CD14-positive monocyte (primary cell): ENCODE measurements at regions not wholly inside any gene's neighbourhood (a gene's known extent, or its start where the extent isn't known, plus 50 kb on each side); places are given as distances from the start of the nearest gene placed in this dataset.

Source experiments
- DNase-seq, 3 donors: peaks; one replicate each; pipeline ENCODE4 v3.0.0-alpha.2; 2011 to 2022
- H2AFZ ChIP-seq: 2 replicates; pipeline ENCODE4 v1.6.0; 2012; ENCODE audit warnings: mild to moderate bottlenecking, low read depth, low read length, inconsistent platforms; ENCODE audit not compliant: insufficient read depth, poor library complexity, severe bottlenecking
- H3K27ac ChIP-seq, 2 donors: 1 replicate in 1 of 2; 2 replicates in 1 of 2; pipeline ENCODE4 v1.5.1; 2012 to 2013; ENCODE audit warnings: low read length in 2 of 2, control low read depth in 1 of 2, inconsistent platforms in 1 of 2, low read depth in 1 of 2, mild to moderate bottlenecking in 1 of 2
- H3K27me3 ChIP-seq, 2 donors: one replicate each; pipeline versions ENCODE4 v1.6.0 to v1.6.1; 2011 to 2013; ENCODE audit warnings: low read length in 2 of 2; ENCODE audit not compliant: control insufficient read depth in 2 of 2, insufficient read depth in 2 of 2
- H3K36me3 ChIP-seq, 2 donors: replicated peaks in 1 of 2; 1 replicate in 1 of 2; 2 replicates in 1 of 2; pipeline versions ENCODE4 v1.5.1 to v1.6.1; 2012 to 2013; ENCODE audit warnings: low read length in 2 of 2, control low read depth in 1 of 2, inconsistent platforms in 1 of 2, mild to moderate bottlenecking in 1 of 2; ENCODE audit not compliant: insufficient read depth in 2 of 2, control insufficient read depth in 1 of 2
- H3K4me1 ChIP-seq, 2 donors: 1 replicate in 1 of 2; 2 replicates in 1 of 2; pipeline versions ENCODE4 v1.5.1 to v1.6.1; 2012 to 2013; ENCODE audit warnings: low read length in 2 of 2, control low read depth in 1 of 2, inconsistent platforms in 1 of 2, mild to moderate bottlenecking in 1 of 2, moderate library complexity in 1 of 2; ENCODE audit not compliant: insufficient read depth in 2 of 2, control insufficient read depth in 1 of 2
- H3K4me2 ChIP-seq: replicated peaks from 2 replicates; pipeline ENCODE3; 2012; ENCODE audit warnings: low read length, moderate library complexity, mild to moderate bottlenecking; ENCODE audit not compliant: poor library complexity, severe bottlenecking; ENCODE audit errors: extremely low read depth
- H3K4me3 ChIP-seq, 3 experiments: fragments of 200-600 bp in 1 of 3; sonication (generic) in 1 of 3; replicated peaks in 1 of 3; 1 replicate in 2 of 3; 2 replicates in 1 of 3; pipeline ENCODE4 v1.5.1; 2011 to 2013; ENCODE audit warnings: low read length in 3 of 3, mild to moderate bottlenecking in 3 of 3, control low read depth in 2 of 3, low read depth in 2 of 3, inconsistent platforms in 1 of 3, moderate library complexity in 1 of 3
- H3K79me2 ChIP-seq: 2 replicates; pipeline ENCODE4 v1.6.0; 2012; ENCODE audit warnings: mild to moderate bottlenecking, control low read depth, inconsistent platforms, low read length, moderate library complexity; ENCODE audit not compliant: insufficient read depth
- H3K9ac ChIP-seq: 2 replicates; pipeline ENCODE4 v1.6.0; 2017; ENCODE audit warnings: low read length, mild to moderate bottlenecking; ENCODE audit not compliant: insufficient read depth, poor library complexity, severe bottlenecking
- H3K9me3 ChIP-seq, 2 donors: replicated peaks in 1 of 2; 1 replicate in 1 of 2; 2 replicates in 1 of 2; pipeline versions ENCODE4 v1.5.1 to v1.6.1; 2012 to 2013; ENCODE audit warnings: low read length in 2 of 2, control low read depth in 1 of 2; ENCODE audit not compliant: control insufficient read depth in 1 of 2, insufficient read depth in 1 of 2
- H4K20me1 ChIP-seq: 2 replicates; pipeline ENCODE4 v1.6.0; 2012; ENCODE audit warnings: mild to moderate bottlenecking, low read length, control low read depth, moderate library complexity; ENCODE audit not compliant: insufficient read depth
- H3K27ac Mint-ChIP-seq, 7 donors: one replicate each; pipeline ENCODE4 v1.8.0; 2020; ENCODE audit warnings: mild to moderate bottlenecking in 7 of 7, mixed read lengths in 7 of 7, moderate library complexity in 6 of 7, inconsistent platforms in 2 of 7
- H3K27me3 Mint-ChIP-seq, 3 donors: one replicate each; pipeline ENCODE4 v1.8.0; 2021 to 2022; ENCODE audit warnings: low read depth in 3 of 3, mild to moderate bottlenecking in 3 of 3, mixed read lengths in 3 of 3, moderate library complexity in 3 of 3, inconsistent platforms in 1 of 3
- H3K36me3 Mint-ChIP-seq, 2 donors: one replicate each; pipeline ENCODE4 v1.8.0; 2020; ENCODE audit warnings: mixed read lengths in 2 of 2, inconsistent platforms in 1 of 2, mild to moderate bottlenecking in 1 of 2
- H3K4me1 Mint-ChIP-seq: one replicate; pipeline ENCODE4 v1.8.0; 2020; ENCODE audit warnings: mild to moderate bottlenecking, mixed read lengths
- H3K4me3 Mint-ChIP-seq, 2 donors: one replicate each; pipeline ENCODE4 v1.8.0; 2020; ENCODE audit warnings: mild to moderate bottlenecking in 2 of 2, mixed read lengths in 2 of 2, moderate library complexity in 1 of 2
- H3K9me3 Mint-ChIP-seq, 7 donors: one replicate each; pipeline ENCODE4 v1.8.0; 2020 to 2022; ENCODE audit warnings: mixed read lengths in 7 of 7, mild to moderate bottlenecking in 6 of 7, moderate library complexity in 6 of 7, inconsistent platforms in 2 of 7
- CTCF ChIP-seq: fragments of 200-600 bp; IDR thresholded peaks from one replicate; pipeline ENCODE4 v1.8.0; 2022; ENCODE audit warnings: antibody characterized with exemption, mild to moderate bottlenecking
- WGBS: methylation state at CpG from one replicate; pipeline ENCODE4 v1.1.5; 2013; ENCODE audit warnings: missing lambda C conversion rate; ENCODE audit not compliant: insufficient coverage; 5-methylcytosine and 5-hydroxymethylcytosine counted together
- intact Hi-C, 2 donors: fragments of 100-400 bp; cut with micrococcal nuclease; formaldehyde crosslinking; loops; one replicate each; pipeline versions ENCODE4 v1.15.0 to v1.15.1; 2023

GRCh38 chr20:23214903-23215302, 128.8 kb upstream of the CD93 start:
- no peak overlapping the region for H3K27ac ChIP-seq
- no peak overlapping the region for H3K4me2 ChIP-seq
- H3K9me3 ChIP-seq = no peaks in the 10 kb centered on the region
- Mint-ChIP-seq H3K27me3 (peaks cover 0 to 3% (median 0%) of the 10 kb centered on the region in 3 donors), H3K9me3 (peaks cover 0 to 11% (median 5%) of the 10 kb centered on the region in 7 donors), H3K27ac (no peak overlapping the region), H3K36me3 (peaks cover 0 to 1% of the 10 kb centered on the region in 2 donors), H3K4me1 (peaks cover 37% of the 10 kb centered on the region), H3K4me3 (no peak overlapping the region)
- H3K4me3 ChIP-seq = no peak overlapping the region
- no peaks in the 10 kb centered on the region for H3K36me3 ChIP-seq
- H3K9ac ChIP-seq = no peak overlapping the region
- no peak for DNase-seq
- H3K79me2 ChIP-seq = no peaks in the 10 kb centered on the region
- H2AFZ ChIP-seq = no peak overlapping the region
- peaks cover 19 to 25% of the 10 kb centered on the region in 2 donors for H3K4me1 ChIP-seq
- intact Hi-C loops = no loop called here
- TF ChIP-seq CTCF = no peak
- H4K20me1 ChIP-seq = no peaks in the 10 kb centered on the region
- H3K27me3 ChIP-seq = no peaks in the 10 kb centered on the region
- no CpG with 5 or more reads among the region's 5 CpGs for WGBS

DNA sequence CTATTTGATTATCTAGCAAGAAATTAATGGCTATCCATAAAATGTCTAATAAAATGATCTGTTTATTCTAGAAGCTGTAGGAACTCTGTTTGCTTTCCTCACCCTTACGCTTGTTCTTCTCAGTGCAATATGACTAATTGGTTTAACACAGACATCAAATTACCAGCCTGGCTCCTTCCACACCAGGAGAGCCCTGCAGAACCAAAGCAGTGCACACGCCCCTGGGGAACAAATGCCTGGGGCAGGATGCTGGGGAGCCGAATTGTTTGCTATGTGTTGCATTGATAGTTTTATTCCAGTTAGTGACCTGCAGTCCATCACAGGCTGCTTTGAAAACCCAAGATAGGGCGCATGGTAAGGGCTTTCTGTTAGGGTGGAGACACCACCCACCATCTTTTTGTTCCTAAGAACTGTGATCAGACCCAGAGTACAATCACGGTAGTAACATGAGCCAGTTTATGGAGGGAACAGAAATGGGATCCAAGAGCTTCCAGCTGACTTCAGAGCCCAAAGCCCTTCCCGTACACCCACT, 126.4 kb upstream of the CD93 start:
- no peak overlapping the region for H3K9ac ChIP-seq
- peaks cover 19 to 25% of the 10 kb centered on the region in 2 donors for H3K4me1 ChIP-seq
- no peaks in the 10 kb centered on the region for H4K20me1 ChIP-seq
- no peaks in the 10 kb centered on the region for H3K9me3 ChIP-seq
- no peaks in the 10 kb centered on the region for H3K36me3 ChIP-seq
- H3K27me3 ChIP-seq = no peaks in the 10 kb centered on the region
- H3K4me3 ChIP-seq = no peak overlapping the region
- Mint-ChIP-seq H3K27ac (peak overlapping the region in 2 of 7 donors; percentile 23 to 73), H3K27me3 (peaks cover 0 to 3% (median 0%) of the 10 kb centered on the region in 3 donors), H3K36me3 (peaks cover 0 to 3% of the 10 kb centered on the region in 2 donors), H3K4me3 (no peak overlapping the region), H3K4me1 (peaks cover 40% of the 10 kb centered on the region), H3K9me3 (no peaks in the 10 kb centered on the region)
- intact Hi-C loops = no loop called here
- H2AFZ ChIP-seq = no peak overlapping the region
- H3K4me2 ChIP-seq = no peak overlapping the region
- WGBS = no CpG with 5 or more reads among the region's 6 CpGs
- no peak for DNase-seq
- H3K79me2 ChIP-seq = no peaks in the 10 kb centered on the region
- H3K27ac ChIP-seq = no peak overlapping the region
- TF ChIP-seq CTCF = no peak
